OCI-LY1 (cell line): ENCODE measurements at regions not wholly inside any gene's neighbourhood (a gene's known extent, or its start where the extent isn't known, plus 50 kb on each side); places are given as distances from the start of the nearest gene placed in this dataset.

Experiments
- CTCF ChIP-seq: fragments of 200-600 bp; sonication (generic), shearing (Covaris generic); IDR thresholded peaks from 2 replicates; pipeline ENCODE4 v1.5.1; 2017; ENCODE audit warnings: mild to moderate bottlenecking, antibody characterized with exemption, low read length, moderate library complexity, mixed read lengths
- EZH2 ChIP-seq: fragments of 200-600 bp; sonication (generic), shearing (Covaris generic); IDR thresholded peaks from 2 replicates; pipeline ENCODE4 v1.8.0; 2017; ENCODE audit warnings: borderline replicate concordance, mixed run types, mild to moderate bottlenecking, antibody characterized with exemption, low read length, moderate library complexity, mixed read lengths

DNA sequence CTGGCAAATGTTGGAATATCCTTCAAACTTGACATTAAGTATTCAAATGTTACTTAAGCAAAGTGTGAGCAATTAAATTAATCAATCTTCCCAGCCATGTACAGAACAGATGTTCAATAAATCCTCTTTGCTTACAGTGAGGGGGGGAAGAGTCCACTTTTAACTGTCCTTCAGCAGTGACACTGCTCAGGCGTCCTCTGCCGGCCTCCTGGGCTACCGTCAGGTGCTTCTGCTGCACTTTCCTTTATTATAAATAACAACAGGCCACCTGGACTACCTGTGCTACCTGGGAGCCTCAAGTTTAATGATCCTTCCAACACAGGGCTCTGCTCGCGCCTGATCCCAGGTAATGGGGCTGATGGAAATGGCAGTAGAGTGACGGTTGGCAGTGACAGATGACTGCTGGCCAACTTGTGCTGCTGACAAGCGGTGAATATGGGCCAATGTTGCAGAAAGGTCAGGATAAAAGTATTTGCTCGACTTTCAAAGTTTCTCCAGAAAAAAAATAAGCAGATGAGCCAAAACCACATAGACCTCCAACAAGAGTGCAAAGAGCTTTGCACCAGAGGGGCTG is 460.0 kb upstream of the ZNF507 start:
- TF ChIP-seq CTCF (no peak), EZH2 (no peak)
